ENCODE measurements at regions not wholly inside any gene's neighbourhood (a gene's known extent, or its start where the extent isn't known, plus 50 kb on each side); places are given as distances from the start of the nearest gene placed in this dataset.

DNA sequence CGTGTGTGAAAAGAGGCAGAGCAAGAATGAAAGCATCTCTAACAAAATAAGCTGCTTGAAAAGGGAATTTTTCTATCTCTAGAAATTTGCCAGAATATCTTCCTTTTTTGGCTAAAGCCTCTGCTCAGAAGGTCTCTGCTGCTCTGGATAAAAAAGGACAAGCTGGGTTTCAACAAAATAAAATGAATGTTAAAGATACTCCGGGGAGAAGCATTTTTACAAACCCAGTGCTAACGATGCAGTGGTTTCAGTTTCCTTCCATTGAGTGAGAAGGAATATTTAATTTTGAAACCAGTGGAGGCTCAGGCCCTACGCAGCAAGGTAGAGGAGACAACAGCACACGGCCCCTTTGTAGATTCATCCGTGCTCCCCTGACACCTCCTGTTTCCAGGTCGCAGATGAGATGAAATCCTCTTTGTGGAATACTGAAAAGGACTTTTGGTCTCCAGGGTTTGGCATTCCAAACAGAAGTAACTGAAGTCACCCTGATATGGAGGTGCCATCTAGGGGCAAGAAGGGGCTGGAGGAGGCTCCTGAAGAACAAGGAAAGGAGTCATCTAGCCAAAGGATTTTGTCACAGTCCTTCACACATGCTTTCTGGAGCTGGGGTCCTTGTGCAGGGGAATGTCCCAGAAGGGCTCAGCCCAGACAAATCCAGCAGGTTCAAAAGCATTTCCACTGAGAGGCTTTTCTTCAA lies 65.7 kb upstream of the SYT6 start:
- no peak for DNase-seq

DNA sequence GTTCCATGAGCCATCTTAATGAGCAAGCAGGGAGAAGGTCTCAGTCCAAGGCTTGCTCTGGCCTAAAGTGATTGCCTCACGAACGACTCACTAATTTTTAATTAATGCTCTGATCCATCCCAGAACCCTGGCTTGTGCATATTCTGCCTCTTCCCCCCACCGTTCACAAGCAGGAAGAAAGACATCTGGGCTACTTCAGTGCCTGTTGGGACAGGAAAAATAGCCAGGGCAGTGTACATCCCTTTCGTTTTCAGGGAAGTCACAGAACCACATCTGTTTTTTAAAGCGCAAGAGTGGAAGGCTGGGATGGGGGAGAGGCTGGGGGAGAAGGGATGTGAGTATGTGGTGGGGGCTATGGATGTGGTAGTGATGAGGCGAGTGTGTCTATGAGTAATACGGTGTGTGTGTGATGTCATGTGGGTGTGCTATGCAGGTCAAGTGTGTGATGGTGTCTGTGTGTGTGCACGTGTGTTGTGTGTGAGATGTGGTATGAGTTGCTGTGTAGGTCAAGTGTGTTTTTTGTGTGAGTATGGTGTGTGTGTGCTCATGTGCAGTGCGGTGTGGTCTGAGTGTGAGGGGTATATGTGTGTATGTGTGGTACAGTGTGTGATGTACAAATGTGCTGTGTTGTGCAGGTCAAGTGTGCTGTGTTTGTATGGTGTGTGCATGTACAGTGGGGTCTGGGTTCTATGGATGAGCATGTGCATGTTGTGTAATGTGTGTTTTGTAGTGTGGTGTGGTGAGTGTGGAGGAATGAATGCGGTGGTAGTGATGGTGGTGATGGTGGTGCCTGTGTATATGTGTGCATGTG lies 64.9 kb upstream of the SYT6 start:
- no peak for DNase-seq

DNA sequence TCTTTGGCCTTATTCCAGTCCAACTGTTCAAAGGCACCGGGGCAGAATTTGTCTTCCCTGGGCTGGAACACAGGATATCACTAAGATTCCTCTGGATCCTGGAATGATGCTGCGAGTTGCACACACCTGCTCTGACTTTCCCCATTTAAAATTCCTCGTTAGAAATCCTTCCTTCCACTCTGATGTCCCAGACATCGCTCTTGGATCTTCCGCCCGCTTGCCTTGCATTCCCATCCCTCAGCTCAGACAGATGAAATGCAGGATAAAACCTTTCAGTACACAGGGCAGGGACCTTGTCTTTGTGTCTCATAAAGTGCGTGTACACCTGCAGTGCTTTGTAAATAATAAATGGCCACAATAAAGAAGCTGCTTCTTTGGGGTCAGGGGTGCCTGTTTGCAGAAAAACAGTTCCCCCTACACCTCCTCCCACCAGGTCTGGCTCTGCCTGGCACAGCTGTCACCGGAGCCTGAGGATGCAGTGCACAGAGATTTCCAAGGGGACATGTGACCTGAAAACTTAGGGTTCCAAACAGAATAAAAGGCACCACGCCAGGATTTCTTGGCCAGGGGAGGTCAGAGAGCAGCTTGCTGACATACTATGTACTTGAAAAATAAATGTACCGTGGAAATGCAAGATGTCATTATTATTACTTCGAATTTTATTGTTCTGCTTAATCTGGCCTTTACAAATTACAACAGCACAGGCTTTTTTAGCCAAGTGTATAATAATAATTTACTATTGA lies 62.9 kb upstream of the SYT6 start:
- no peak for DNase-seq

DNA sequence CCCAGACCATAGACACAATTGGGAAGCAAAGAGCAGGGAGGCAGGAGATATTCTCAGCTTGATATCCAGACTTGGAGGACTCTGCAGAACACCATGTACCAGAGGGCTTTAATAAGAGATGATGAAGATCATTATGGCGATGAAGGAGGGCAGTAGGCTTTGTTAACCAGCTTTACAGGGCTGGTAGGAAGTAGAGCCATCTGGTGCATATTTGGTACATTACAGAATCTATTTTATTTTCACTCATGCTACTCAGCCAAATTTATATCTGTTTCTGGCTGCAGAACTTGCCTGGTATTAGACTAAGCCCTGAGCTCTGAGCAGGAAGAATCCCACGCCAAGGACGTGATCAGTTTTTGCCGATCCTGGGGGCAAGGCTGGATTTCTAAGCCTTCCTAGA lies 61.8 kb upstream of the SYT6 start:
- no peak for DNase-seq

DNA sequence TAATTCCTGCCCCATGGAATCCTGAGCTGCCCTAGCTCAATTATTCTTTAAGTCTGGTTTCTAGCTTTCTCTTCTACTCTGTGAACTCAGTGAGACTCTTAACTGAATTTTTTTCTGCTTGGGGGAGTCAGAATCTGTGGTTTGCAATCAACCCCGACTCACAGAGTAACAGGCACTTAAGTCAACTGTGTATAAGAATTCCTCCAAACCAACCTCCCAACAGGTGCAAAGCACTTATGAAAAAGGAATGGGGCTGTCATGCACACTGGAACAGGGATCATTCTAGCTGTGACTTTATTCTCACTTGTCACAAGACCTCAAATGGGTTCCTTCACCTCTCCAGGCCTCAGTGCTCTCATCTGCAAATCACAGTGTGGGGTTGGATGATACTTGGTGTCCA lies 60.3 kb upstream of the SYT6 start:
- DNase-seq, result no peak

DNA sequence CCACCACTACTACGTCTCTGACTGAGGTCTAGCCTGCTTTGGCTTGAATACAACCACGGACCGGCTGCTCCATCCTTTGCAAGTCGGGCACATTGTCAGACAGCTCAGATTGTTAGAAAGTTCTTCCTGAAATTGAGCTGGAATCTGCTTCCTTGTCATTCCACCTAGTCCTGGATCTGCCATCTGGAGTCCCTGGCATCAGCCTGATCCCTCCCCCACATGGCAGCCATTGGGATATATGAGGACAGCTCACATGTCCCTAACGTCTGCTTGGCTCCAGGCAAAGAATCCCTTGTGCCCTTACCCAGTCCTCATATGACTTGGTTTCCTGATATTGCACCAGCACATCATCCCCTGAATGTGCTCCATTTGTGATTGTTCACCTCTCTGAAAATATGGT lies 56.3 kb upstream of the SYT6 start:
- no peak for DNase-seq

DNA sequence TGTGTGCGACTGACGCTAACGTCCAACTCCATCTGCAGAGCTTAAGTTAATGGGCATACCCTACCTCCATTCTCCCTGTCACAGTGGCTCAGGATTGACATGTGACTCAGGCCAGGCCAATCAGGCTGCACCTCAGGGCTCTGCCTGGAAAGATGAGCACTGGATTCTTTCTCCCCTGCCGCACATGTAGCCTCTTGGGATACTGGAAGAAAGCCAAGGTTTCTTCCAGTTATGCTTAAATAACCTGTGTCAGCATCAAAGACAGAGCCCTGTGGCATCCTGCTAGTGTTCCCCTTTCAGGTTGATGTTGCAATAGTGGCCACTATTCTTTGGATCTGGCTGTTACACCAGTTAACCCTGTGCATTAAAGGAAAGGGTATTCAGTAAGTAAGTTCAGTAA lies 55.0 kb upstream of the SYT6 start:
- DNase-seq, result no peak

DNA sequence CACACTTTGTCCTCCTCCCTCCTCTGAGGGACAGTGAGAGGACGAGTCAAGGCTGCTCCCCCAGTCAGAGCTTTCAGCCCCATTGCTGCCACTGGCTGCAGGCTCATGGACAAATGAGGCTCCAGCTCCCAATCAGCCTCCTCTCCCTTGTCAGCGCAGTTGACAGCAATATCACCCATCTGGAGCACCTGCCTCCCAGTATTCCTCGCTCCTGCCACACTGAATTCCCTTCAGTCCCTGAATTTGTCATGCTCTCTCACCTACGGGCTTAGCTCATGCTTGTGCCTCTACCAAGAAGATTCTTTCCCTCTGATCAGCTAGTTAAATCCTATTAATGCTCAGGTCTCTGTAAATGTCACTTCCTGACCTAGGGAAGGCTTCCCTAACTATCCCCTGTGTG lies 54.4 kb upstream of the SYT6 start:
- DNase-seq, result no peak

DNA sequence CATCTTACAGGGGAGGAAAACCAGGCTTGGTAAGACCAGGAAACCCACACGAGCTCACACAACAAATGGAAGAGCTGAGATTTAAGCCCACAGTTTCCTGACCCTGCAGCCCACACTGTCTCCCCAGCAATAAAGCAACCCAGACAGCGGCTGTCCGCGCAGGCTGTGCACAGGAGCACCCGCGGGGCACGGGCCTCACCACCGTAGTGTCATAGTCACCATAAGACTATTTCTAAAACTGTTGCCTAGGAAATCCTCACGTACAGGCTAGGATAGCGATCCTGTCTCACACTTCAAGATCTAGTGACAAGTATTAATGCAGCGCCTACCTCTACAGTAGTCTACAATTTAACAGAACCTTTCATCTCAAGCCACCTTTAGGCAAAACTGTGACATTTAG lies 54.0 kb upstream of the SYT6 start:
- no peak for DNase-seq

DNA sequence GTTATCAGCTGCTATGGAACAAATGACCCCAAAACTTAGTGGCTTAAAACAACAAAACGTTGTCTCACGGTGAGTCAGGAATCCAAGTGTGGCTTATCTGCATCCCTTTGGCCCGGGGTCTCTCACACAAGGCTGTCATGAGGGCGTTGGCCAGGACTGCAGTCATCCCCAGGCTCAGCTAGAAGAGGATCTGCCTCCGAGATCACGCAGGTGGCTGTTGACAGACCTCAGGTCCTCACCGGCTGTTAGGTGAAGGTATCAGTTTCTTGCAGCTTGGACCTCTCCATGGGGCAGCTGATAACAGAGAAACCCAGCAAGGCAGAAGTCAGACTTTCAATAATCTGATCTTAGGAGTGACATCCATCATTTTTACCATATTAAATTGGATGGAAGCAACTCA lies 52.7 kb upstream of the SYT6 start:
- DNase-seq, result no peak

DNA sequence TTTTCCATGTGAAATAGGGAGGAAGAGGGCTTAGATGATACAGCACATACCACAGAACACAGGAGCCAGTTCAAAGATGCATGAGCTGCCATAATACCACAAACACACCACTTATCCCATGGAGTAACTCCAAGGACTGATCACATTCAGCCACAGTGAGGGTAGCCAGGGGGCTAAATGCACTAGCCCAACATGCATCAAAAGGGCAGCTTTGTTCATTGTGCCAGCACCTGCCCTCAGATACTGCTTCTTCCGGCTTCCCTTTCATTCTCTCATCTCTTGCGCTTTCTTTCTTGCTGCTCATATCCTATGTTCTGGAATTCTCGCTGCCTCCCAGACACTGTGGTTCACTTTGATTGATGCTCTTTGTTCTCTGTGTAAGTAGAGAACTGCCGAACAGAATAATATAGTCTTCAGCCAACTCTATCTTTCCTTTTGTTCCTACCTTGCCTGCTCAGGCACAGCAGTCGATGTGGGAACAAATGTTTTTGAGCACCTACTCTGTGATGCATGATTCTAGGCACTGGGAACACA lies 50.0 kb upstream of the SYT6 start:
- DNase-seq, result no peak

Measured in CD4-positive, alpha-beta T cell treated with Interleukin-17A for 4 hours (primary cell).